ENCODE measurements at regions not wholly inside any gene's neighbourhood (a gene's known extent, or its start where the extent isn't known, plus 50 kb on each side); places are given as distances from the start of the nearest gene placed in this dataset.

DNA sequence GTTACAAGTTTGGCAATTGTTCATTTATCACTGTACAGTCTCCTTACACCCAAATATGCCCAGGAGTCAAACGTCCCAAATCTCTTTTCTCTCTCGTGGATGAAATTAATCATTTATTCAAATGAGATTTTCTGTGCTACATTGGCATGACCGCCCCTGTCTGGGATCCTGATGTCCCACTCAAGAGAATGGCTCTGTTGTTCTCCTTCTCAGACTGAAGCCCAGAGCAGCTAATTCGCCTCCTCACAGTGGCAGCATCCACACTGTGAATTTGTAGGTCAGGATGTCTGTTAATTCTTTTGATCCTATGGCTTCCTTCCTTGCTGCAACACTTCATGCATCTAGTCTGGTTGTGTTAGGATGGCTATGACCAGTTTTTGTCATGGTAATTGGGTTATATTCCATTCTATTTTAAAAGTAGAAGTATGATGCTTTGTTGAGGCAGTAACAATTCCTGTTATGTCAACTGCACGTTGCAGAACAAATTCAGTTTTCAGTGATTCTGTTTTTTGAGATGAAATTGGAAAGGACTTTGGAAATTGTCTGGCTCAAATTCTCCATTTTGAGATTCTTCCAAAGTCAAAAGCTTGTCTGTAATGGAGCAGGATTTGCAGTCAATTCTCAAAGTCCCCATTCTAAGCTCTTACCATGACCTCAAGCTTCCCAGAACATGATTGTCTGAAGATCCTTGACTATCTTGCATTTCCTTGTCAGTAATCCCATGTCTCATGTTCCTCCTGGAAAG is 141.5 kb upstream of the GAS1 start:
- TF ChIP-seq, protein P1, sequence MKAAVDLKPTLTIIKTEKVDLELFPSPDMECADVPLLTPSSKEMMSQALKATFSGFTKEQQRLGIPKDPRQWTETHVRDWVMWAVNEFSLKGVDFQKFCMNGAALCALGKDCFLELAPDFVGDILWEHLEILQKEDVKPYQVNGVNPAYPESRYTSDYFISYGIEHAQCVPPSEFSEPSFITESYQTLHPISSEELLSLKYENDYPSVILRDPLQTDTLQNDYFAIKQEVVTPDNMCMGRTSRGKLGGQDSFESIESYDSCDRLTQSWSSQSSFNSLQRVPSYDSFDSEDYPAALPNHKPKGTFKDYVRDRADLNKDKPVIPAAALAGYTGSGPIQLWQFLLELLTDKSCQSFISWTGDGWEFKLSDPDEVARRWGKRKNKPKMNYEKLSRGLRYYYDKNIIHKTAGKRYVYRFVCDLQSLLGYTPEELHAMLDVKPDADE (IDR thresholded peaks at IDR 0.05), result no peak
- no peak for TF ChIP-seq ZNF331 (CRISPR knock-in tag; IDR thresholded peaks at IDR 0.05; ENCODE audit: low read depth)
- TF ChIP-seq JUNB (IDR thresholded peaks at IDR 0.05; ENCODE audit: unreplicated experiment), result no peak
- no peak for TF ChIP-seq NANOG (IDR thresholded peaks at IDR 0.05; ENCODE audit: borderline replicate concordance)
- H3K4me1 Mint-ChIP-seq, result no peaks in the 10 kb centered on the region; the same call in 2 of the 3 replicates
- no peaks in the 10 kb centered on the region for H3K27me3 Mint-ChIP-seq (ENCODE audit: insufficient read depth, low read depth, poor library complexity)
- Histone ChIP-seq H2AFZ (no peak overlapping the region), H3K4me1 (ENCODE audit: insufficient read depth) (no peaks in the 10 kb centered on the region), H3K4me3 (no peak overlapping the region), H4K20me1 (replicated peaks; ENCODE audit: insufficient read depth) (no peaks in the 10 kb centered on the region), H3K27ac (ENCODE audit: low read depth) (no peak overlapping the region), H3K27me3 (ENCODE audit: insufficient read depth) (no peaks in the 10 kb centered on the region), H3K9me2 (ENCODE audit: insufficient read depth) (no peaks in the 10 kb centered on the region), H3F3A (replicated peaks; ENCODE audit: low read depth) (no peaks in the 10 kb centered on the region), H3K36me3 (ENCODE audit: insufficient read depth) (no peaks in the 10 kb centered on the region), H3K79me2 (replicated peaks; ENCODE audit: insufficient read depth) (no peaks in the 10 kb centered on the region), H3K4me2 (no peak overlapping the region)
- no peak overlapping the region for H3K4me3 Mint-ChIP-seq
- DNase-seq (ENCODE audit: low spot score) (no peak), ATAC-seq (no peak)
- no peaks in the 10 kb centered on the region for H3K9me3 Mint-ChIP-seq
- H3K36me3 Mint-ChIP-seq (ENCODE audit: low read depth), result no peaks in the 10 kb centered on the region
- H3K27ac Mint-ChIP-seq, result no peak overlapping the region

DNA sequence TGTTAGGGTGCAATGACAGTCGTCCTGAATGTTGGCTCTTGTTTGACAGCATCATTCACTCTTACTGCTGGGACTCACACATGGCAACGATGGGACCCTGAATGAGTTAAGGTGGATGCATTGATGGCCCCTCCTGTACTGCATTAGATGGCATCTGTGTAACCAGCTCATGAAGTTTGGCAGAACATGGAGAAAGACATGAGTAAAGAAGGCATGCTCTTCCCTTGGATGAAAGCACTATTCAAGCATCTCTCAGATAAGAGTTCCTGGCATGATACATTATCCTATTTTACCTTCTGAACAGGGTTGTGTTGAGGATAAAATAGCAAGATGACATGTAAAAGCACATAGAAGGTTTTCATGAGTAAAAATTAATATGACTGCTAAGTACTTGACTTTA is 142.2 kb upstream of the GAS1 start:
- H3K27me3 ChIP-seq (ENCODE audit: insufficient read depth), result no peaks in the 10 kb centered on the region
- no peaks in the 10 kb centered on the region for H3K79me2 ChIP-seq (replicated peaks; ENCODE audit: insufficient read depth)
- no peak overlapping the region for H3K27ac Mint-ChIP-seq
- H3K4me2 ChIP-seq, result no peak overlapping the region
- no peaks in the 10 kb centered on the region for H3F3A ChIP-seq (replicated peaks; ENCODE audit: low read depth)
- no peaks in the 10 kb centered on the region for H3K4me1 ChIP-seq (ENCODE audit: insufficient read depth)
- no peaks in the 10 kb centered on the region for H3K36me3 Mint-ChIP-seq (ENCODE audit: low read depth)
- no peaks in the 10 kb centered on the region for H3K9me3 Mint-ChIP-seq
- no peak overlapping the region for H3K4me3 Mint-ChIP-seq
- no peaks in the 10 kb centered on the region for H3K27me3 Mint-ChIP-seq (ENCODE audit: insufficient read depth, low read depth, poor library complexity)
- no peaks in the 10 kb centered on the region for H4K20me1 ChIP-seq (replicated peaks; ENCODE audit: insufficient read depth)
- H2AFZ ChIP-seq, result no peak overlapping the region
- no peaks in the 10 kb centered on the region for H3K9me2 ChIP-seq (ENCODE audit: insufficient read depth)
- no peak overlapping the region for H3K27ac ChIP-seq (ENCODE audit: low read depth)
- no peaks in the 10 kb centered on the region; the same call in 2 of the 3 replicates for H3K4me1 Mint-ChIP-seq
- ATAC-seq (no peak), DNase-seq (ENCODE audit: low spot score) (no peak)
- H3K4me3 ChIP-seq, result no peak overlapping the region
- no peaks in the 10 kb centered on the region for H3K36me3 ChIP-seq (ENCODE audit: insufficient read depth)
- TF ChIP-seq POLR2AphosphoS5 (IDR thresholded peaks at IDR 0.05; ENCODE audit: low read depth), result no peak
- no peak for TF ChIP-seq NANOG (IDR thresholded peaks at IDR 0.05; ENCODE audit: borderline replicate concordance)
- no peak for TF ChIP-seq CREB1 (CRISPR knock-in tag; IDR thresholded peaks at IDR 0.05; ENCODE audit: low read depth)
- TF ChIP-seq, protein P2, sequence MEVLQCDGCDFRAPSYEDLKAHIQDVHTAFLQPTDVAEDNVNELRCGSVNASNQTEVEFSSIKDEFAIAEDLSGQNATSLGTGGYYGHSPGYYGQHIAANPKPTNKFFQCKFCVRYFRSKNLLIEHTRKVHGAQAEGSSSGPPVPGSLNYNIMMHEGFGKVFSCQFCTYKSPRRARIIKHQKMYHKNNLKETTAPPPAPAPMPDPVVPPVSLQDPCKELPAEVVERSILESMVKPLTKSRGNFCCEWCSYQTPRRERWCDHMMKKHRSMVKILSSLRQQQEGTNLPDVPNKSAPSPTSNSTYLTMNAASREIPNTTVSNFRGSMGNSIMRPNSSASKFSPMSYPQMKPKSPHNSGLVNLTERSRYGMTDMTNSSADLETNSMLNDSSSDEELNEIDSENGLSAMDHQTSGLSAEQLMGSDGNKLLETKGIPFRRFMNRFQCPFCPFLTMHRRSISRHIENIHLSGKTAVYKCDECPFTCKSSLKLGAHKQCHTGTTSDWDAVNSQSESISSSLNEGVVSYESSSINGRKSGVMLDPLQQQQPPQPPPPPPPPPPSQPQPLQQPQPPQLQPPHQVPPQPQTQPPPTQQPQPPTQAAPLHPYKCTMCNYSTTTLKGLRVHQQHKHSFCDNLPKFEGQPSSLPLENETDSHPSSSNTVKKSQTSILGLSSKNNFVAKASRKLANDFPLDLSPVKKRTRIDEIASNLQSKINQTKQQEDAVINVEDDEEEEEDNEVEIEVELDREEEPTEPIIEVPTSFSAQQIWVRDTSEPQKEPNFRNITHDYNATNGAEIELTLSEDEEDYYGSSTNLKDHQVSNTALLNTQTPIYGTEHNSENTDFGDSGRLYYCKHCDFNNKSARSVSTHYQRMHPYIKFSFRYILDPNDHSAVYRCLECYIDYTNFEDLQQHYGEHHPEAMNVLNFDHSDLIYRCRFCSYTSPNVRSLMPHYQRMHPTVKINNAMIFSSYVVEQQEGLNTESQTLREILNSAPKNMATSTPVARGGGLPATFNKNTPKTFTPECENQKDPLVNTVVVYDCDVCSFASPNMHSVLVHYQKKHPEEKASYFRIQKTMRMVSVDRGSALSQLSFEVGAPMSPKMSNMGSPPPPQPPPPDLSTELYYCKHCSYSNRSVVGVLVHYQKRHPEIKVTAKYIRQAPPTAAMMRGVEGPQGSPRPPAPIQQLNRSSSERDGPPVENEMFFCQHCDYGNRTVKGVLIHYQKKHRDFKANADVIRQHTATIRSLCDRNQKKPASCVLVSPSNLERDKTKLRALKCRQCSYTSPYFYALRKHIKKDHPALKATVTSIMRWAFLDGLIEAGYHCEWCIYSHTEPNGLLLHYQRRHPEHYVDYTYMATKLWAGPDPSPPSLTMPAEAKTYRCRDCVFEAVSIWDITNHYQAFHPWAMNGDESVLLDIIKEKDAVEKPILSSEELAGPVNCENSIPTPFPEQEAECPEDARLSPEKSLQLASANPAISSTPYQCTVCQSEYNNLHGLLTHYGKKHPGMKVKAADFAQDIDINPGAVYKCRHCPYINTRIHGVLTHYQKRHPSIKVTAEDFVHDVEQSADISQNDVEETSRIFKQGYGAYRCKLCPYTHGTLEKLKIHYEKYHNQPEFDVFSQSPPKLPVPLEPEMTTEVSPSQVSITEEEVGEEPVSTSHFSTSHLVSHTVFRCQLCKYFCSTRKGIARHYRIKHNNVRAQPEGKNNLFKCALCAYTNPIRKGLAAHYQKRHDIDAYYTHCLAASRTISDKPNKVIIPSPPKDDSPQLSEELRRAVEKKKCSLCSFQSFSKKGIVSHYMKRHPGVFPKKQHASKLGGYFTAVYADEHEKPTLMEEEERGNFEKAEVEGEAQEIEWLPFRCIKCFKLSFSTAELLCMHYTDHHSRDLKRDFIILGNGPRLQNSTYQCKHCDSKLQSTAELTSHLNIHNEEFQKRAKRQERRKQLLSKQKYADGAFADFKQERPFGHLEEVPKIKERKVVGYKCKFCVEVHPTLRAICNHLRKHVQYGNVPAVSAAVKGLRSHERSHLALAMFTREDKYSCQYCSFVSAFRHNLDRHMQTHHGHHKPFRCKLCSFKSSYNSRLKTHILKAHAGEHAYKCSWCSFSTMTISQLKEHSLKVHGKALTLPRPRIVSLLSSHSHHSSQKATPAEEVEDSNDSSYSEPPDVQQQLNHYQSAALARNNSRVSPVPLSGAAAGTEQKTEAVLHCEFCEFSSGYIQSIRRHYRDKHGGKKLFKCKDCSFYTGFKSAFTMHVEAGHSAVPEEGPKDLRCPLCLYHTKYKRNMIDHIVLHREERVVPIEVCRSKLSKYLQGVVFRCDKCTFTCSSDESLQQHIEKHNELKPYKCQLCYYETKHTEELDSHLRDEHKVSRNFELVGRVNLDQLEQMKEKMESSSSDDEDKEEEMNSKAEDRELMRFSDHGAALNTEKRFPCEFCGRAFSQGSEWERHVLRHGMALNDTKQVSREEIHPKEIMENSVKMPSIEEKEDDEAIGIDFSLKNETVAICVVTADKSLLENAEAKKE (CRISPR knock-in tag; IDR thresholded peaks at IDR 0.05), result no peak
- no peak for TF ChIP-seq EZH2phosphoT487 (IDR thresholded peaks at IDR 0.05; ENCODE audit: unreplicated experiment)
- TF ChIP-seq ZNF114 (CRISPR knock-in tag; IDR thresholded peaks at IDR 0.05), result no peak
- no peak for TF ChIP-seq REST (IDR thresholded peaks at IDR 0.05; ENCODE audit: unreplicated experiment)
